ENCODE measurements at regions not wholly inside any gene's neighbourhood (a gene's known extent, or its start where the extent isn't known, plus 50 kb on each side); places are given as distances from the start of the nearest gene placed in this dataset.

DNA sequence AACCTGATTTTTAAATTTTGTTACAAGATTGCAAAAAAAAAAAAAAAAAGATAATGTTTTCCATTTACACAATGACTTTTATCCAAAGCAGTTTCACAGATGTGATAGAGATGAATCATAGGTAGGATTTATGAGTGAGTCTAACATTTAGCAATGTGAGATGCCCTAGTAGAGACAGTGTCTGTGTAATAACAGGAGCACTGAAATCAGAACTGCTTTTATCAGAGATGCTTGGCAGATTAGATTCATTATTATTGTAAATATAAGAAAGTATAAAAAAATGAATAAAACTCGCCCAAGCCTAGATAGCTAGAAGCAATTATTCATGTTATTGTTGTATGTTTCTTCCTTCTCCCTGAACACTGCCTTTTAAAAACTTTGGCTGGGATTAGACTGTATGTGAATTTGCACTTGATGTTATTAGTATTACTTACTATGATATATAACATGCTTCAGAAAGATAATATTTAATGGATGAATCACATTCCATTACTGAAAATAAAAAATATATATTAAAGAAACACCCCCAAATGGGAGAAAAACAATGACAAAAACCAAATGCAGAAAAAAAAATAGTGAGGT lies 567.3 kb upstream of the KLF4 start:
- TF ChIP-seq, protein P1, sequence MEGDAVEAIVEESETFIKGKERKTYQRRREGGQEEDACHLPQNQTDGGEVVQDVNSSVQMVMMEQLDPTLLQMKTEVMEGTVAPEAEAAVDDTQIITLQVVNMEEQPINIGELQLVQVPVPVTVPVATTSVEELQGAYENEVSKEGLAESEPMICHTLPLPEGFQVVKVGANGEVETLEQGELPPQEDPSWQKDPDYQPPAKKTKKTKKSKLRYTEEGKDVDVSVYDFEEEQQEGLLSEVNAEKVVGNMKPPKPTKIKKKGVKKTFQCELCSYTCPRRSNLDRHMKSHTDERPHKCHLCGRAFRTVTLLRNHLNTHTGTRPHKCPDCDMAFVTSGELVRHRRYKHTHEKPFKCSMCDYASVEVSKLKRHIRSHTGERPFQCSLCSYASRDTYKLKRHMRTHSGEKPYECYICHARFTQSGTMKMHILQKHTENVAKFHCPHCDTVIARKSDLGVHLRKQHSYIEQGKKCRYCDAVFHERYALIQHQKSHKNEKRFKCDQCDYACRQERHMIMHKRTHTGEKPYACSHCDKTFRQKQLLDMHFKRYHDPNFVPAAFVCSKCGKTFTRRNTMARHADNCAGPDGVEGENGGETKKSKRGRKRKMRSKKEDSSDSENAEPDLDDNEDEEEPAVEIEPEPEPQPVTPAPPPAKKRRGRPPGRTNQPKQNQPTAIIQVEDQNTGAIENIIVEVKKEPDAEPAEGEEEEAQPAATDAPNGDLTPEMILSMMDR (IDR thresholded peaks at IDR 0.05), result no peak
- no peak for TF ChIP-seq POLR2AphosphoS5 (IDR thresholded peaks at IDR 0.05; ENCODE audit: insufficient read depth in 1 of 2, low read depth in 1 of 2)

All from vagina (tissue), 2 donors.